Stimulated activated effector memory CD8-positive, alpha-beta T cell treated with anti-CD3 and anti-CD28 coated beads, Interleukin-12 subunit alpha, Interleukin-12 subunit beta, amount 100 ng/mL, for 72 hours (primary cell): ENCODE measurements at regions not wholly inside any gene's neighbourhood (a gene's known extent, or its start where the extent isn't known, plus 50 kb on each side); places are given as distances from the start of the nearest gene placed in this dataset.

Source experiments
- ATAC-seq: fragments of 150-1000 bp; cut with Tn5 transposase; 2 replicates; pipeline ENCODE4 v1.10.0; 2021
- DNase-seq, 2 donors: peaks; one replicate each; pipeline ENCODE4 v3.0.0; 2021 to 2022; ENCODE audit warnings: low spot score in 2 of 2
- H3K27ac Mint-ChIP-seq: one replicate; pipeline ENCODE4 v1.8.0; 2022; ENCODE audit warnings: mild to moderate bottlenecking, mixed read lengths
- H3K36me3 Mint-ChIP-seq: one replicate; pipeline ENCODE4 v1.8.0; 2022; ENCODE audit warnings: mild to moderate bottlenecking, mixed read lengths
- H3K4me1 Mint-ChIP-seq: one replicate; pipeline ENCODE4 v1.8.0; 2022; ENCODE audit warnings: mixed read lengths
- H3K4me3 Mint-ChIP-seq: one replicate; pipeline ENCODE4 v1.8.0; 2022; ENCODE audit warnings: mild to moderate bottlenecking, mixed read lengths
- H3K9me3 Mint-ChIP-seq: one replicate; pipeline ENCODE4 v1.8.0; 2022; ENCODE audit warnings: mixed read lengths

GRCh38 chr1:222168621-222169020 is 379.3 kb downstream of the HHIPL2 start:
- Mint-ChIP-seq H3K9me3 (no peaks in the 10 kb centered on the region), H3K4me1 (no peaks in the 10 kb centered on the region), H3K27ac (no peak overlapping the region), H3K4me3 (no peak overlapping the region), H3K36me3 (no peaks in the 10 kb centered on the region)
- no peak for DNase-seq
- ATAC-seq = no peak

DNA sequence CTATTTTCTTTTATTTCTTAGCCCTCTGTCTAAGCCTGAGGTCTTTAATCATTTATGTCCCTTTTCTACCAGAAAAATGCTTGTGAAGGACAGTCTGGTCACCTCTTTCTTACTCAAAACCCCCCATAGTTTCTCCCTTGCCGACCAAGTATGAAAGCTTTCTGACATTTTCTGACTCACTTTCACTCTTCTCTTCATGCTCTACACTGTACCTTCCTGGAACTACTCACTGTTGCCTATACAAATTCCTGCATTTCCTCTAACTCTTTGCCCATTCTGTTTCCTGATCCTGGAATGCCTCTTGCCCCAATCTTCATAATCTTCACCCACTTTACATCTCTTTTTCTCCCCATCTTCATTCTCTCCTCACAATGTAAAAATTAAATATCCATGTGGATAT is 380.0 kb downstream of the HHIPL2 start:
- no peak overlapping the region for H3K27ac Mint-ChIP-seq
- H3K36me3 Mint-ChIP-seq = no peaks in the 10 kb centered on the region
- no peaks in the 10 kb centered on the region for H3K4me1 Mint-ChIP-seq
- ATAC-seq = no peak
- no peak for DNase-seq
- no peak overlapping the region for H3K4me3 Mint-ChIP-seq
- no peaks in the 10 kb centered on the region for H3K9me3 Mint-ChIP-seq

GRCh38 chr1:222167111-222167510 is 380.8 kb downstream of the HHIPL2 start:
- peak; percentile 99 for ATAC-seq
- H3K9me3 Mint-ChIP-seq = no peaks in the 10 kb centered on the region
- no peak overlapping the region for H3K4me3 Mint-ChIP-seq
- no peaks in the 10 kb centered on the region for H3K4me1 Mint-ChIP-seq
- no peaks in the 10 kb centered on the region for H3K36me3 Mint-ChIP-seq
- peak in 1 of 2 donors; percentile 57 for DNase-seq
- H3K27ac Mint-ChIP-seq = no peak overlapping the region

DNA sequence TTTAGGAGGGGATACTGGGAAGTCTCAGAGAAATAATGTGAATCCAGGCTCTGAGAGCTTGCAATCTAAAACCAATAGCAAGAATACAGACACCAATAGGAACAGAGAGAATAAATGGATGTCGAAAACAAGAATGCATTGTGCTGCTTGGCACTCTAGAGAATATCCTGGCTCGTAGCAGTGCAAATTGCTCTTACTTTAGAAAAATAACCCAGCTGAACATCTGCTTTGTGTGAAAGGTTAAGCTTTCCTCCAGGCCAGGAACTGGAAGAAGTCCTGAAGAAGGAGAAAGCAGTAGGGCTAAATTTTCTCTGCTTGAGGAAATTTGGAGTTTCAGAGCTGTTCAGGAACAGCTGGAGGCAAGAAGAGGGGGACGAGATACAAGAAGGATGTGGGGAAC is 382.3 kb downstream of the HHIPL2 start:
- no peaks in the 10 kb centered on the region for H3K36me3 Mint-ChIP-seq
- no peaks in the 10 kb centered on the region for H3K9me3 Mint-ChIP-seq
- peak overlapping the region; percentile 21 for H3K27ac Mint-ChIP-seq
- DNase-seq = no peak
- H3K4me1 Mint-ChIP-seq = no peaks in the 10 kb centered on the region
- no peak overlapping the region for H3K4me3 Mint-ChIP-seq
- ATAC-seq = no peak

DNA sequence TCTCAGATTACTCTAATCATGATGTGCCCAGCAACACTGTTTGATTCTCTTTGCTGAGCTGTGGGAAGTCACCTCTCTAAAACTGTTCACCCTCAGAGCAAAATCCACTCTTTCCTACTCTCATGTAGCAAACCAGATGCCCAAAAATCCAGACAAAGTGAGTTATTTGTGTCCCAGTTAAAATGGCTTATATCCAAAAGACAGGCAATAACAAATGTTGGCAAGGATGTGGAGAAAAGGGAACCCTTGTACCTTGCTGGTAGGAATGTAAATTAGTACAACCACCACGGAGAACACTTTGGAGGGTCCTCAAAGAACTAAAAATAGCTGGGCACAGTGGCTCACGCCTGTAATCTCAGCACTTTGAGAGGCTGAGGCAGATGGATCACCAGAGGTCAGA is 384.0 kb downstream of the HHIPL2 start:
- ATAC-seq (no peak), DNase-seq (no peak)
- H3K9me3 Mint-ChIP-seq = no peaks in the 10 kb centered on the region
- no peak overlapping the region for H3K27ac Mint-ChIP-seq
- no peaks in the 10 kb centered on the region for H3K36me3 Mint-ChIP-seq
- no peak overlapping the region for H3K4me3 Mint-ChIP-seq
- H3K4me1 Mint-ChIP-seq = no peaks in the 10 kb centered on the region

DNA sequence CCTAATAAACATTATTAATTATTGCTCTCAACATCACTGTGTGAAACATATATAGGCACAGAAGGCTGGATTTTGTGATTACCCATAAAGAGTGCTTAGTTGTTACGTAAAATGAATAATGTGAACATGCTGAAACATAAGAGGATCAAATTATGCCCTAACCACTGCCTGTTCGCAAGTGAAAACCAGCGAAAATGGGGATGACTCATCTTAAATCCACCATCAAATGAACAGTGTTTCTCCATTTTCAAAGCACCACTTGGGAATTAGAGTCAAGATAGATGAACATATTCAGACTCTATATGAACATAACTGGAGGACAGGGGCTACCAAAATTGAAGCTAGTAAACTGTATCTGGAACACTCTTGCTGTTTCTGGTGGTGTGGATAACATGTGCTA is 386.2 kb downstream of the HHIPL2 start:
- Mint-ChIP-seq H3K9me3 (peaks cover 8% of the 10 kb centered on the region), H3K36me3 (no peaks in the 10 kb centered on the region), H3K27ac (no peak overlapping the region), H3K4me3 (no peak overlapping the region), H3K4me1 (no peaks in the 10 kb centered on the region)
- ATAC-seq = no peak
- no peak for DNase-seq

DNA sequence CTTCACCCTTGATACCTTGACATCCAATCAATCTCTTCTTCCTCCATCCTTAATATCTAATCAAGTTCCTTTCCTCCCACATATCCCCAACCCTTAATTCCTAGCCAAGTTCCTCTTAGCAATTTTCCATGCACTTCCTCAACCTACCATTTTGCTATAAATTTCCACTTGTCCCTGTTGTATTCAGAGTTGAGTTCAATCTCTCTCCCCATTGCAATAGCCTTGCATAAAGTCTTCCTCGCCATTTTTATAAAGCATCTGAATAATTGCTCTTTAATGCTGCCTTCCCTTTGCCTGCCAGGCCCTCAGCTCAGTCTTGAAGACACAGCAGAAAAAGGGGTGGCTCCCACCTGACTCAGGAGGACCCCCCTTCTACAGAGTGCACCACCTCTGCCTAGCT is 390.3 kb downstream of the HHIPL2 start:
- no peak for DNase-seq

GRCh38 chr1:222140206-222140605 is 398.3 kb upstream of the DUSP10 start:
- DNase-seq (no peak), ATAC-seq (no peak)
- Mint-ChIP-seq H3K4me1 (no peaks in the 10 kb centered on the region), H3K27ac (no peak overlapping the region), H3K36me3 (no peaks in the 10 kb centered on the region), H3K4me3 (no peak overlapping the region), H3K9me3 (no peaks in the 10 kb centered on the region)

More for the DNA sequence above, 390.3 kb downstream of the HHIPL2 start:
- Mint-ChIP-seq H3K4me3 (no peak overlapping the region), H3K36me3 (no peaks in the 10 kb centered on the region), H3K27ac (no peak overlapping the region), H3K4me1 (no peaks in the 10 kb centered on the region), H3K9me3 (peaks cover 8% of the 10 kb centered on the region)
- no peak for ATAC-seq

DNA sequence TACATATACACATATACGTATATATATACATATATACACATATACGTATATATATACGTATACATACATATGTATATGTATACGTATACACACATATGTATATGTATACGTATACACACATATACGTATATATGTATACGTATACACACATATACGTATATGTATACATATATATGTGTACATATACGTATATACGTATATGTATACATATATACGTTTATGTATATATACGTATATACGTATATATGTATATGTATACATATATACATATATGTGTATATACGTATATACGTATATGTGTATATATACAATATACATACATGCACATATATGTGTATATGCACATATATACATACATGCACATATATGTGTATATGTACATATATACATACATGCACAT is 396.2 kb upstream of the DUSP10 start:
- ATAC-seq (no peak), DNase-seq (no peak)
- H3K27ac Mint-ChIP-seq = no peak overlapping the region
- H3K36me3 Mint-ChIP-seq = no peaks in the 10 kb centered on the region
- H3K4me3 Mint-ChIP-seq = no peak overlapping the region
- no peaks in the 10 kb centered on the region for H3K4me1 Mint-ChIP-seq
- H3K9me3 Mint-ChIP-seq = peaks cover 3% of the 10 kb centered on the region

GRCh38 chr1:222136869-222137268 is 395.0 kb upstream of the DUSP10 start:
- H3K4me3 Mint-ChIP-seq = no peak overlapping the region
- DNase-seq (no peak), ATAC-seq (no peak)
- H3K4me1 Mint-ChIP-seq = no peaks in the 10 kb centered on the region
- H3K27ac Mint-ChIP-seq = no peak overlapping the region
- H3K9me3 Mint-ChIP-seq = peaks cover 3% of the 10 kb centered on the region
- no peaks in the 10 kb centered on the region for H3K36me3 Mint-ChIP-seq

- no peaks in the 10 kb centered on the region for H3K36me3 Mint-ChIP-seq
- no peak for DNase-seq
Observed at GRCh38 chr1:222129041-222129440, 387.2 kb upstream of the DUSP10 start.

GRCh38 chr1:222127526-222128152 is 385.8 kb upstream of the DUSP10 start:
- peaks cover 6% of the 10 kb centered on the region for H3K4me1 Mint-ChIP-seq
- H3K36me3 Mint-ChIP-seq = no peaks in the 10 kb centered on the region
- DNase-seq = no peak
- no peaks in the 10 kb centered on the region for H3K9me3 Mint-ChIP-seq
- ATAC-seq = no peak
- H3K27ac Mint-ChIP-seq = no peak overlapping the region
- no peak overlapping the region for H3K4me3 Mint-ChIP-seq

More at GRCh38 chr1:222129041-222129440, 387.2 kb upstream of the DUSP10 start:
- Mint-ChIP-seq H3K27ac (no peak overlapping the region), H3K4me3 (no peak overlapping the region), H3K4me1 (peaks cover 6% of the 10 kb centered on the region), H3K9me3 (peaks cover 3% of the 10 kb centered on the region)
- ATAC-seq = no peak

GRCh38 chr1:222127096-222127495 is 385.2 kb upstream of the DUSP10 start:
- Mint-ChIP-seq H3K36me3 (no peaks in the 10 kb centered on the region), H3K4me3 (no peak overlapping the region), H3K27ac (no peak overlapping the region), H3K4me1 (peaks cover 6% of the 10 kb centered on the region), H3K9me3 (no peaks in the 10 kb centered on the region)
- ATAC-seq (no peak), DNase-seq (no peak)

DNA sequence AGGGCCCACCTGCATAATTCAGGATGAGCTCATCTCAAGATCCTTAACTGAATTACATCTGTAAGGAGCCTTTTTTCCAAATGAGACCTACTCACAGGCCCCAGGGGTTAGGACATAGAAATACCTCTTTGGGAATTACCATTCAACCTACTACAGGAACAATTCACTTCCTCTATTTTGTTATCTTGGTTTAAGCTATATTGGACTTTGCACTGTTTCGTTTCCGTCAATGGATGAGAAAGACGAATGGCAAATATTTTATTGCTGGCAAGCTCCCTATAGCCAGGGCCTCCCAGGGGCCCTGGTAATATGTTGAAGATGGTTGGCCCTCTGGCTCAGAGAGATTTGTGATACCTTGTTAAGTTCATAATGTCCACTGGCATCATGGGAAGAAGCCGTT is 384.2 kb upstream of the DUSP10 start:
- no peak overlapping the region for H3K27ac Mint-ChIP-seq
- no peak for ATAC-seq
- H3K4me3 Mint-ChIP-seq = no peak overlapping the region
- DNase-seq = no peak
- no peaks in the 10 kb centered on the region for H3K9me3 Mint-ChIP-seq
- peaks cover 6% of the 10 kb centered on the region for H3K4me1 Mint-ChIP-seq
- no peaks in the 10 kb centered on the region for H3K36me3 Mint-ChIP-seq

- H3K27ac Mint-ChIP-seq = no peak overlapping the region
- no peaks in the 10 kb centered on the region for H3K9me3 Mint-ChIP-seq
- peaks cover 6% of the 10 kb centered on the region for H3K4me1 Mint-ChIP-seq
- no peak for ATAC-seq
- H3K4me3 Mint-ChIP-seq = no peak overlapping the region
- DNase-seq = no peak
- H3K36me3 Mint-ChIP-seq = no peaks in the 10 kb centered on the region
Observed at GRCh38 chr1:222124602-222125001, 382.7 kb upstream of the DUSP10 start.

DNA sequence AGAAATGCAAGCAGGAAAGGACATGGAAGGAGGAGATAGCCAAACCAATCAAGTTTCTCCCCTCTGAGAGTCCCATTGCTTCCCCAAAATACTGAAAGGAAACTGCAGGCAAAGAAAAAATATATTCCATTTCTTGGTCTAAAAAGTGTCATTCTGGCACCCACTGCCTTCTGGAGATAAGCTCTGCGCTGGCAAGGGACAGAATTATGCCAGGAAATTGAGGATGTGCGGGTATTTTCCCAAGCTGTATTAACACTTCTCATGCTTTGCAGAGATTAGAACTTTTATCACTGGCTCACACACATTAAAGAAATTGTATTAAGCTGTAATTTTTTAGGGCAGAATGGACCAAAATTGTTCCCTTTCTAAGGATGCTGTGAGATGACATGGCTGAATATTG is 381.2 kb upstream of the DUSP10 start:
- H3K36me3 Mint-ChIP-seq = no peaks in the 10 kb centered on the region
- H3K9me3 Mint-ChIP-seq = no peaks in the 10 kb centered on the region
- H3K4me1 Mint-ChIP-seq = peaks cover 6% of the 10 kb centered on the region
- H3K4me3 Mint-ChIP-seq = no peak overlapping the region
- DNase-seq = no peak
- ATAC-seq = no peak
- H3K27ac Mint-ChIP-seq = no peak overlapping the region

DNA sequence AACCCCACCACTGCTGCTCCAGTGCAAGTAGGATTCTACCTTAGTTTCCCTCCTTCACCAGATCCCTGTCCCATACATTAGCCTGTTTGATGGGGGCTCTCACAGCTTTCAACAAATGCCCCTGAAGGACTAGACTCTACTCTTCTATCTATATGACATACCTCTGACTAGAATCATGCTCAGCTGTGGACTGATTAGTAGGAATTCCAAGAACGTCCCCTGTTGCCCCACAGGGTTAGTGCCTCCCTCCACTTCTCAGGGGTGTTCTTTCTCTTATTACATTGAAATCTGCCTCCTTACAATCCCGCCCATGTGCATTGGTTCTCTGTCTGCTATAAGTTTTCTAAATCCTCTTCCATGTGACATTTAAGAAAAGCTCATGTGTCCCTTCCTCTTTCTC is 375.9 kb upstream of the DUSP10 start:
- Mint-ChIP-seq H3K36me3 (no peaks in the 10 kb centered on the region), H3K4me1 (no peaks in the 10 kb centered on the region), H3K27ac (no peak overlapping the region), H3K9me3 (no peaks in the 10 kb centered on the region), H3K4me3 (no peak overlapping the region)
- no peak for DNase-seq
- no peak for ATAC-seq
